ENCODE measurements at regions not wholly inside any gene's neighbourhood (a gene's known extent, or its start where the extent isn't known, plus 50 kb on each side); places are given as distances from the start of the nearest gene placed in this dataset.

- no peak for TF ChIP-seq CTCF (conservative IDR thresholded peaks at IDR 0.05; ENCODE audit: low read depth, low read length)
- Histone ChIP-seq H3K4me3 (IDR thresholded peaks at IDR 0.05; ENCODE audit: insufficient read depth, low read depth, low read length) (no peak overlapping the region), H3K4me1 (ENCODE audit: low read depth, poor library complexity, severe bottlenecking) (no peaks in the 10 kb centered on the region), H3K36me3 (ENCODE audit: insufficient read depth) (no peaks in the 10 kb centered on the region), H3K9ac (no peak overlapping the region), H3K4me2 (no peak overlapping the region), H3K27ac (no peak overlapping the region), H2AFZ (ENCODE audit: low read depth) (no peak overlapping the region), H4K20me1 (ENCODE audit: insufficient read depth) (no peaks in the 10 kb centered on the region), H3K27me3 (ENCODE audit: insufficient read depth, low read depth) (no peaks in the 10 kb centered on the region), H3K79me2 (ENCODE audit: insufficient read depth, low read depth) (no peaks in the 10 kb centered on the region)
These were observed 319.9 kb upstream of the PCSK5 start for GRCh38 chr9:75570538-75570937.

- Histone ChIP-seq H3K4me2 (no peak overlapping the region), H3K36me3 (ENCODE audit: insufficient read depth) (no peaks in the 10 kb centered on the region), H3K4me3 (IDR thresholded peaks at IDR 0.05; ENCODE audit: insufficient read depth, low read depth, low read length) (no peak overlapping the region), H3K79me2 (ENCODE audit: insufficient read depth, low read depth) (no peaks in the 10 kb centered on the region), H3K27ac (no peak overlapping the region), H3K9ac (no peak overlapping the region), H4K20me1 (ENCODE audit: insufficient read depth) (no peaks in the 10 kb centered on the region), H2AFZ (ENCODE audit: low read depth) (no peak overlapping the region), H3K27me3 (ENCODE audit: insufficient read depth, low read depth) (no peaks in the 10 kb centered on the region), H3K4me1 (ENCODE audit: low read depth, poor library complexity, severe bottlenecking) (no peaks in the 10 kb centered on the region)
- no peak for TF ChIP-seq CTCF (conservative IDR thresholded peaks at IDR 0.05; ENCODE audit: low read depth, low read length)
These were observed 315.9 kb upstream of the PCSK5 start for GRCh38 chr9:75574569-75574968.

- H3K27ac ChIP-seq: no peak overlapping the region
- H3K9ac ChIP-seq: no peak overlapping the region
- no peaks in the 10 kb centered on the region for H3K27me3 ChIP-seq (ENCODE audit: insufficient read depth, low read depth)
- no peaks in the 10 kb centered on the region for H3K79me2 ChIP-seq (ENCODE audit: insufficient read depth, low read depth)
- TF ChIP-seq CTCF (conservative IDR thresholded peaks at IDR 0.05; ENCODE audit: low read depth, low read length): no peak
- no peak overlapping the region for H3K4me2 ChIP-seq
- H3K36me3 ChIP-seq (ENCODE audit: insufficient read depth): no peaks in the 10 kb centered on the region
- no peaks in the 10 kb centered on the region for H4K20me1 ChIP-seq (ENCODE audit: insufficient read depth)
- H2AFZ ChIP-seq (ENCODE audit: low read depth): no peak overlapping the region
- H3K4me1 ChIP-seq (ENCODE audit: low read depth, poor library complexity, severe bottlenecking): no peaks in the 10 kb centered on the region
- no peak overlapping the region for H3K4me3 ChIP-seq (IDR thresholded peaks at IDR 0.05; ENCODE audit: insufficient read depth, low read depth, low read length)
These were observed 307.6 kb upstream of the PCSK5 start for GRCh38 chr9:75582870-75583269.

GRCh38 chr9:75588808-75589207 is 301.7 kb upstream of the PCSK5 start:
- H3K4me1 ChIP-seq (ENCODE audit: low read depth, poor library complexity, severe bottlenecking): no peaks in the 10 kb centered on the region
- no peak overlapping the region for H2AFZ ChIP-seq (ENCODE audit: low read depth)
- H3K4me3 ChIP-seq (IDR thresholded peaks at IDR 0.05; ENCODE audit: insufficient read depth, low read depth, low read length): no peak overlapping the region
- no peak overlapping the region for H3K4me2 ChIP-seq
- H3K27ac ChIP-seq: no peak overlapping the region
- H3K36me3 ChIP-seq (ENCODE audit: insufficient read depth): no peaks in the 10 kb centered on the region
- H3K9ac ChIP-seq: no peak overlapping the region
- no peaks in the 10 kb centered on the region for H3K27me3 ChIP-seq (ENCODE audit: insufficient read depth, low read depth)
- no peaks in the 10 kb centered on the region for H3K79me2 ChIP-seq (ENCODE audit: insufficient read depth, low read depth)
- no peaks in the 10 kb centered on the region for H4K20me1 ChIP-seq (ENCODE audit: insufficient read depth)
- TF ChIP-seq CTCF (conservative IDR thresholded peaks at IDR 0.05; ENCODE audit: low read depth, low read length): peak; percentile 38

- no peak for TF ChIP-seq CTCF (conservative IDR thresholded peaks at IDR 0.05; ENCODE audit: low read depth, low read length)
- Histone ChIP-seq H3K27me3 (ENCODE audit: insufficient read depth, low read depth) (no peaks in the 10 kb centered on the region), H3K9ac (no peak overlapping the region), H3K79me2 (ENCODE audit: insufficient read depth, low read depth) (no peaks in the 10 kb centered on the region), H4K20me1 (ENCODE audit: insufficient read depth) (no peaks in the 10 kb centered on the region), H3K36me3 (ENCODE audit: insufficient read depth) (no peaks in the 10 kb centered on the region), H3K4me3 (IDR thresholded peaks at IDR 0.05; ENCODE audit: insufficient read depth, low read depth, low read length) (no peak overlapping the region), H2AFZ (ENCODE audit: low read depth) (no peak overlapping the region), H3K4me2 (no peak overlapping the region), H3K4me1 (ENCODE audit: low read depth, poor library complexity, severe bottlenecking) (no peaks in the 10 kb centered on the region), H3K27ac (no peak overlapping the region)
These were observed 301.0 kb upstream of the PCSK5 start for GRCh38 chr9:75589497-75589896.
